HepG2 (cell line): ENCODE measurements at regions not wholly inside any gene's neighbourhood (a gene's known extent, or its start where the extent isn't known, plus 50 kb on each side); places are given as distances from the start of the nearest gene placed in this dataset.

Source experiments
- E2F2 ChIP-seq: sonication (generic); formaldehyde crosslinking; IDR thresholded peaks from 2 replicates; pipeline ENCODE4 v1.4.0; 2020; ENCODE audit warnings: missing genetic modification reagents, borderline replicate concordance
- ELF4 ChIP-seq: sonication (generic); formaldehyde crosslinking; IDR thresholded peaks from 2 replicates; pipeline ENCODE4 v1.5.0; 2020; ENCODE audit warnings: missing genetic modification reagents, mild to moderate bottlenecking, moderate library complexity, borderline replicate concordance
- HNRNPUL1 ChIP-seq: fragments of 200-400 bp; formaldehyde crosslinking; IDR thresholded peaks from 2 replicates; pipeline ENCODE4 v1.6.1; 2017; ENCODE audit warnings: low read depth, mild to moderate bottlenecking, low read length, moderate library complexity
- KDM2A ChIP-seq: sonication (generic); formaldehyde crosslinking; IDR thresholded peaks from 2 replicates; pipeline ENCODE4 v1.4.0; 2020; ENCODE audit warnings: low read depth, missing genetic modification reagents, borderline replicate concordance
- KDM3A ChIP-seq: IDR thresholded peaks from 2 replicates; pipeline ENCODE4 v1.6.1; 2018; ENCODE audit warnings: low read depth, missing compliant biosample characterization
- NR1H2 ChIP-seq: sonication (generic); formaldehyde crosslinking; IDR thresholded peaks from 2 replicates; pipeline ENCODE4 v1.8.1; 2022; ENCODE audit warnings: low read depth, missing genetic modification reagents, borderline replicate concordance
- RAD21 ChIP-seq: fragments of 450-650 bp; formaldehyde crosslinking; IDR thresholded peaks from 2 replicates; pipeline ENCODE4 v1.5.0; 2020; ENCODE audit warnings: mild to moderate bottlenecking
- RORA ChIP-seq: sonication (generic); formaldehyde crosslinking; IDR thresholded peaks from 2 replicates; pipeline ENCODE4 v1.5.0; 2020; ENCODE audit warnings: mild to moderate bottlenecking, missing genetic modification reagents, moderate library complexity
- SRSF4 ChIP-seq: fragments of 200-400 bp; formaldehyde crosslinking; IDR thresholded peaks from one replicate; pipeline ENCODE4 v1.6.1; 2018; ENCODE audit warnings: mild to moderate bottlenecking, low read depth, low read length, moderate library complexity; ENCODE audit not compliant: poor library complexity, severe bottlenecking
- TBX2 ChIP-seq: sonication (generic); formaldehyde crosslinking; IDR thresholded peaks from 2 replicates; pipeline ENCODE4 v1.5.0; 2020; ENCODE audit warnings: missing genetic modification reagents, mild to moderate bottlenecking, borderline replicate concordance
- THYN1 ChIP-seq: sonication (generic); formaldehyde crosslinking; IDR thresholded peaks from 2 replicates; pipeline ENCODE4 v1.8.1; 2023; ENCODE audit warnings: low read depth, mild to moderate bottlenecking, moderate library complexity, missing genetic modification reagents, borderline replicate concordance
- ZNF354B ChIP-seq: sonication (generic); formaldehyde crosslinking; IDR thresholded peaks from 2 replicates; pipeline ENCODE4 v1.8.0; 2022; ENCODE audit warnings: mild to moderate bottlenecking, missing genetic modification reagents
- ZNF431 ChIP-seq: sonication (generic); formaldehyde crosslinking; IDR thresholded peaks from 2 replicates; pipeline ENCODE4 v1.9.0; 2022; ENCODE audit warnings: missing genetic modification reagents, low read depth, mild to moderate bottlenecking, borderline replicate concordance
- ZNF451 ChIP-seq: sonication (generic); formaldehyde crosslinking; IDR thresholded peaks from 2 replicates; pipeline ENCODE4 v1.5.0; 2020; ENCODE audit warnings: mild to moderate bottlenecking, missing genetic modification reagents
- ZNF484 ChIP-seq: sonication (generic); formaldehyde crosslinking; IDR thresholded peaks from 2 replicates; pipeline ENCODE4 v1.5.1; 2020; ENCODE audit warnings: mild to moderate bottlenecking, low read depth, missing genetic modification reagents, borderline replicate concordance
- ZNF547 ChIP-seq: sonication (generic); formaldehyde crosslinking; IDR thresholded peaks from 2 replicates; pipeline ENCODE4 v1.5.1; 2020; ENCODE audit warnings: mild to moderate bottlenecking, missing genetic modification reagents
- ZNF552 ChIP-seq: sonication (generic); formaldehyde crosslinking; IDR thresholded peaks from 2 replicates; pipeline ENCODE4 v1.9.0; 2022; ENCODE audit warnings: missing genetic modification reagents, mild to moderate bottlenecking, borderline replicate concordance
- ZNF577 ChIP-seq: sonication (generic); formaldehyde crosslinking; IDR thresholded peaks from 2 replicates; pipeline ENCODE4 v1.4.0; 2020; ENCODE audit warnings: mild to moderate bottlenecking, low read depth, missing genetic modification reagents, borderline replicate concordance
- ZNF674 ChIP-seq: sonication (generic); formaldehyde crosslinking; IDR thresholded peaks from 2 replicates; pipeline ENCODE4 v1.5.0; 2020; ENCODE audit warnings: low read depth, mild to moderate bottlenecking, missing genetic modification reagents
- TF ChIP-seq, protein P1 (sequence below): sonication (generic); formaldehyde crosslinking; IDR thresholded peaks from 2 replicates; pipeline ENCODE4 v1.4.0; 2020; ENCODE audit warnings: missing genetic modification reagents
- TF ChIP-seq, protein P2 (sequence below): sonication (generic); formaldehyde crosslinking; IDR thresholded peaks from 2 replicates; pipeline ENCODE4 v1.4.0; 2020; ENCODE audit warnings: missing genetic modification reagents, borderline replicate concordance

GRCh38 chr12:111298582-111299436, 70.1 kb downstream of the PHETA1 start (continued):
- TF ChIP-seq TBX2 (CRISPR knock-in tag) = no peak
- TF ChIP-seq ZNF431 = no peak
- TF ChIP-seq KDM2A (CRISPR knock-in tag) = peak; percentile 49; the same call in 1 of the 2 replicates
- TF ChIP-seq E2F2 (CRISPR knock-in tag) = no peak
- TF ChIP-seq ZNF547 (CRISPR knock-in tag) = no peak
- TF ChIP-seq ELF4 = no peak
- no peak for TF ChIP-seq ZNF354B (CRISPR knock-in tag)
- no peak for TF ChIP-seq ZNF552
- TF ChIP-seq ZNF674 (CRISPR knock-in tag) = no peak
- TF ChIP-seq NR1H2 = no peak
- TF ChIP-seq SRSF4 = no peak
- TF ChIP-seq, protein P1, sequence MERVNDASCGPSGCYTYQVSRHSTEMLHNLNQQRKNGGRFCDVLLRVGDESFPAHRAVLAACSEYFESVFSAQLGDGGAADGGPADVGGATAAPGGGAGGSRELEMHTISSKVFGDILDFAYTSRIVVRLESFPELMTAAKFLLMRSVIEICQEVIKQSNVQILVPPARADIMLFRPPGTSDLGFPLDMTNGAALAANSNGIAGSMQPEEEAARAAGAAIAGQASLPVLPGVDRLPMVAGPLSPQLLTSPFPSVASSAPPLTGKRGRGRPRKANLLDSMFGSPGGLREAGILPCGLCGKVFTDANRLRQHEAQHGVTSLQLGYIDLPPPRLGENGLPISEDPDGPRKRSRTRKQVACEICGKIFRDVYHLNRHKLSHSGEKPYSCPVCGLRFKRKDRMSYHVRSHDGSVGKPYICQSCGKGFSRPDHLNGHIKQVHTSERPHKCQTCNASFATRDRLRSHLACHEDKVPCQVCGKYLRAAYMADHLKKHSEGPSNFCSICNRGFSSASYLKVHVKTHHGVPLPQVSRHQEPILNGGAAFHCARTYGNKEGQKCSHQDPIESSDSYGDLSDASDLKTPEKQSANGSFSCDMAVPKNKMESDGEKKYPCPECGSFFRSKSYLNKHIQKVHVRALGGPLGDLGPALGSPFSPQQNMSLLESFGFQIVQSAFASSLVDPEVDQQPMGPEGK (CRISPR knock-in tag) = 0 out of 2 replicates have a peak, but pooled peaks have one; percentile 13
- no peak for TF ChIP-seq HNRNPUL1
- TF ChIP-seq ZNF484 (CRISPR knock-in tag) = no peak
- no peak; the same call in 1 of the 2 replicates for TF ChIP-seq RAD21
- TF ChIP-seq ZNF577 (CRISPR knock-in tag) = no peak
- TF ChIP-seq, protein P2, sequence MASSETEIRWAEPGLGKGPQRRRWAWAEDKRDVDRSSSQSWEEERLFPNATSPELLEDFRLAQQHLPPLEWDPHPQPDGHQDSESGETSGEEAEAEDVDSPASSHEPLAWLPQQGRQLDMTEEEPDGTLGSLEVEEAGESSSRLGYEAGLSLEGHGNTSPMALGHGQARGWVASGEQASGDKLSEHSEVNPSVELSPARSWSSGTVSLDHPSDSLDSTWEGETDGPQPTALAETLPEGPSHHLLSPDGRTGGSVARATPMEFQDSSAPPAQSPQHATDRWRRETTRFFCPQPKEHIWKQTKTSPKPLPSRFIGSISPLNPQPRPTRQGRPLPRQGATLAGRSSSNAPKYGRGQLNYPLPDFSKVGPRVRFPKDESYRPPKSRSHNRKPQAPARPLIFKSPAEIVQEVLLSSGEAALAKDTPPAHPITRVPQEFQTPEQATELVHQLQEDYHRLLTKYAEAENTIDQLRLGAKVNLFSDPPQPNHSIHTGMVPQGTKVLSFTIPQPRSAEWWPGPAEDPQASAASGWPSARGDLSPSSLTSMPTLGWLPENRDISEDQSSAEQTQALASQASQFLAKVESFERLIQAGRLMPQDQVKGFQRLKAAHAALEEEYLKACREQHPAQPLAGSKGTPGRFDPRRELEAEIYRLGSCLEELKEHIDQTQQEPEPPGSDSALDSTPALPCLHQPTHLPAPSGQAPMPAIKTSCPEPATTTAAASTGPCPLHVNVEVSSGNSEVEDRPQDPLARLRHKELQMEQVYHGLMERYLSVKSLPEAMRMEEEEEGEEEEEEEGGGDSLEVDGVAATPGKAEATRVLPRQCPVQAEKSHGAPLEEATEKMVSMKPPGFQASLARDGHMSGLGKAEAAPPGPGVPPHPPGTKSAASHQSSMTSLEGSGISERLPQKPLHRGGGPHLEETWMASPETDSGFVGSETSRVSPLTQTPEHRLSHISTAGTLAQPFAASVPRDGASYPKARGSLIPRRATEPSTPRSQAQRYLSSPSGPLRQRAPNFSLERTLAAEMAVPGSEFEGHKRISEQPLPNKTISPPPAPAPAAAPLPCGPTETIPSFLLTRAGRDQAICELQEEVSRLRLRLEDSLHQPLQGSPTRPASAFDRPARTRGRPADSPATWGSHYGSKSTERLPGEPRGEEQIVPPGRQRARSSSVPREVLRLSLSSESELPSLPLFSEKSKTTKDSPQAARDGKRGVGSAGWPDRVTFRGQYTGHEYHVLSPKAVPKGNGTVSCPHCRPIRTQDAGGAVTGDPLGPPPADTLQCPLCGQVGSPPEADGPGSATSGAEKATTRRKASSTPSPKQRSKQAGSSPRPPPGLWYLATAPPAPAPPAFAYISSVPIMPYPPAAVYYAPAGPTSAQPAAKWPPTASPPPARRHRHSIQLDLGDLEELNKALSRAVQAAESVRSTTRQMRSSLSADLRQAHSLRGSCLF (CRISPR knock-in tag) = no peak
- TF ChIP-seq ZNF451 (CRISPR knock-in tag) = no peak
- no peak for TF ChIP-seq THYN1 (CRISPR knock-in tag)
- no peak for TF ChIP-seq KDM3A (CRISPR knock-in tag)
- no peak for TF ChIP-seq RORA
